Anterior cingulate cortex (tissue), 58 donors: ENCODE measurements at regions not wholly inside any gene's neighbourhood (a gene's known extent, or its start where the extent isn't known, plus 50 kb on each side); places are given as distances from the start of the nearest gene placed in this dataset.
A peak's percentile ranks its signal among the peaks of the same experiment; 100 is the strongest.

ENCODE experiments used
- DNase-seq, 58 donors: peaks; one replicate each; lab custom pipeline; 2025; lab: John Stamatoyannopoulos, UW

DNA sequence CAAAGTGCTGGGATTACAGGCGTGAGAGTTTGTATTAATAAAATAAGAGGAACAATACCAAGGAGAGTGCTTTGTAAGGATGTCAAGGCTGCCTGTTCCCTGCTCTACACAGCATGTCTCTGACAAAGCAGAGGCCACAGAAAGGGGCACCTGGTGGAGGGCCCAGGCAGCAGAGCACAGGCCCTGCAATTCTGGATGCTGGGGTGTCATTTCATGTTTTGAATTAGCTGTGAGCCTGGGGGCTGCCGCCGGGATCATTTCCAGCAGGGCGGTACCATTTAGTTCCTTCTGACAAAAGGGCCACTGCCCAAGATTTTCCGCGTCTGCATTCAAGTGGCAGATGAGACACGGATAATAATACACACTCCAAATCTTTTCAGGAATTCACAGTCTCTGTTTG, 396.9 kb downstream of the GADD45G start:
- no peak for DNase-seq

GRCh38 chr9:90002397-90003271, 397.8 kb downstream of the GADD45G start:
- DNase-seq: peak in 37 of 58 donors; percentile 9 to 76 (median 38)

DNA sequence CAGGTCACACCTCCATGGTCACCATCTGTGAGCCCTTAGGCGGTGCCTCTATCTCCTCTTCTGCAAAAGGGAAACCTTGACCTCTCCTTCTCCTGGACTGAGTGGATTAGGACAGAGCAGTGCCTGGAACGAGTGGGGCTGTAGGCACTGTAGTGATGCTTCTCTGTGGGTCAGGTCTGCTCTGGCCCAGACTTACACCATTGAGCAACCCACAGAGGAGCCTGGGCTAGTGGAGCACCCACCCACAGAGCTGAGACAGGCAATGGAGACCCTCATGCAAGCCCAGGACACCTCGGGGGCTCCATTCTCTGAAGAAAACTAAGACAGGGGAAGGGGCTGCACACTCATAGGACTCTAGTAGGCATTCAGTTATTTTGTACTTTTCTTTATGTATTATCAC, 400.6 kb downstream of the GADD45G start:
- no peak for DNase-seq

DNA sequence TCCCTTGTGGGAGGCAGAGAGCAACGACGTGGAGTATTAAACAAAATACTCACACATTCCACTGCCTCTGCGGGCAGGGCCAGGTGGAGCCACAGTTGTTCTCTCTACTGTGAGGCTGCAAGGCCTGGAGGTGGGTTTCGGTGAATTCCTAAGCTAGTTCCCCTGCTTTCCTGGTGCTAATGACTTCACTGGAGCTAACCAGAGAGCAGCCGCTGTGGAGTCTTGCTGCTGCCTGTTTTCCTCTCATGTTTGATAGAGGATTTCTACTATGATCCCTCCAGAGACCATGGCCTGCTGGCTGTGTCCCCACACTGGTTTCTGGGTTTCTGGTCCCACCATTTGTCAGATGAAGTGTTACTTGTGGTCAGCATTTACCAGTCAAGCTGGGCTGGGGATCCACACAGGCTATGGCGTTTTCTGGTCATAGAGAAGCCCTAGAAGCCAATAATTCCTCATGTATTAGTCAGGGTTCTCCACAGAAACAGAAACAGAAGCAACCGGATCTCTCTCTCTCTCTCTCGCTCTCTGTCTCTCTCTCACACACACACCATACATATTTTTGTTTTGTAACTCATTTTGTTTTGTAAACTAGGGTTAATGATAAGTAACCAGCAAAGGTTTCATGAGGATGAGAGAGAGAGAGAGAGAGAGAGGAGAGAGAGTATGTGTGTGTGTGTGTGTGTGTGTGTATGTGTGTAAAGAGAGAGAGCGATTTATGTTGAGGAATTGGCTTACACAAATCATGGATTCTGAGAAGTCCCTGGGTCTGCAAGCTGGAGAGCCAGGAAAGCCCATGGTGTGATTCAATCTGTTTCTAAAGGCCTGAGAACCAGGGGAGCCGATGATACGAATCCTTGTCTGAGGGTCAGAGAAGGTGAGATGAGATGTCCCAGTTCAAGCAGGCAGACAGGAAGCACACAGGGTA, 403.0 kb downstream of the GADD45G start:
- no peak for DNase-seq

DNA sequence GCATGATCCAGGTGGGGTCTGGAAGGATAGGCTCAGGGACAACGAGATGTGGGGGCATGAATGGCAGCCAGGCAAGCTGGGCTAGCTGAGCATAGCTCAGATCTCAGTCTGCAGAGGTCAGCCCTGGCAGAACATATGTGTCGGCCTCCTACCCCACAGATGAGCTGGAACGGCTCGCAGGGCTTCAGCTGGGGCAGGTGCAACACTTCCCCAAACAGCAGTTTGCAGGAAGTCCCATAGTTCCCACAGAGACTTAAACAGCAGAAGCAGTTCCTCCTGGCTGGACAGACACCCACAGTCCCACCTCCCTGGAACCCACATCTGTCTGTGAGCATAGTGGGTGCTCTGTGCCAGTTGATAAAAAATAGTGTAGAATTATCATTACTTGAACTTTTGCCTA, 404.6 kb downstream of the GADD45G start:
- peak in 1 of 58 donors; percentile 17 for DNase-seq

- DNase-seq: no peak
Observed at GRCh38 chr9:90010793-90011192, 406.0 kb downstream of the GADD45G start.

- DNase-seq: no peak
Observed at GRCh38 chr9:90012949-90013348, 408.1 kb downstream of the GADD45G start.

DNA sequence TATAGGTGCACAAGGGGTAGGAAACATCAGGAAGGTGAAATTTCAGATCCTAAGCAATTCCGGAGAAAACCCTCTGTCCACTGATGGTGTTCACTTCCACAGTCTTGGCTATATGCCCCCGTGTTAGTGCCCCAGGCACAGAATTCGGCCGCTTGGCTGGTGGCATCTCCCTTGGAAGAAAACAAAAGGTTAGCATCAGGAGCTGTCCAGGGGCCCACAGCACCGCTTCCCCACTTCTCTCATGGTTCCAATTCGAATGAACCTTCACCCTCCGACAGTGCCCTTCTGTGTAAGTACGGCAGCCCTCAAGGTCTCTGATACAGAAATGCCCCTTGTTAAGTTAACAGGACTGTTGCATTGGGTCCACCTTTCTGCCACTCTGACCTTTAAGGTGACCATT, 409.0 kb downstream of the GADD45G start:
- DNase-seq: no peak

DNA sequence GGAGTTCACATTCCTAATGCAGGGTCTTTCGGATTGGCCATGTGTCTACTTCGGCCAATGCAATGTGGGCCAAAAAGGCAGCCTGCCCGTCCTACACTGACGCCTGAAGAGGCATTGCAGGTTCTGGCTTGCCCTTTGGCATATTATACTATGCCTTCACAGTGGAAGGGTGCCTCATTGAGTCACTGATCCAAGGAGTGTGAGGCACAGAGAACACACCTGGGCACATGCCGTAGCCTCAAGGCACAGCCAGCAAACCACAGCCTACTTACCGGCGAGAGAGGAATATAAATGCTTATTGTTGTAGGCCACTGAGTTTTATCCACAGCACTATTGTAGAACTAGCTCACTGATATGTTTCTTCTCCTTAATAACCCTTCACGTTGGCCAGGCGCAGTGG, 409.6 kb downstream of the GADD45G start:
- no peak for DNase-seq

- DNase-seq: no peak
Observed at GRCh38 chr9:90016272-90016671, 411.5 kb downstream of the GADD45G start.

GRCh38 chr9:90017679-90018078, 412.9 kb downstream of the GADD45G start:
- DNase-seq: no peak

DNA sequence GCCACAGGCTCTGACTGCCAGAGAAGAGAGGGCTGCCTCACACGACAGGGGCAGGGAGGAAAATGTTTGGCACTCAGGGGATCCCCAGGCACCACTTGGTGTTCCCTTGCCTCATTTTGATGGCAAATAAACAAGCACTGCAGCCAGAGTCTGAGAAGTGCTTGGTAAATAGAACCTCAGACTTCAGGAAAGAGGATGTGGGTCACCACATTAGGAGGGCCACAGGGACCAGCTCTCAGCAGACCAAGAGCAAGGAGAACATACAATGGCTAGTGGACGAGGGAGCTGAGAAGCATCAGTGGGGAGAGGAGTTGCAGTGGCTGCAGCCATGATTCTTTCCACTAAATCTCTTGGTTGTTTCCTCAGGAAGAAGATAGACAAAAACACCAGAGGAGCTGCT, 413.9 kb downstream of the GADD45G start:
- no peak for DNase-seq

DNA sequence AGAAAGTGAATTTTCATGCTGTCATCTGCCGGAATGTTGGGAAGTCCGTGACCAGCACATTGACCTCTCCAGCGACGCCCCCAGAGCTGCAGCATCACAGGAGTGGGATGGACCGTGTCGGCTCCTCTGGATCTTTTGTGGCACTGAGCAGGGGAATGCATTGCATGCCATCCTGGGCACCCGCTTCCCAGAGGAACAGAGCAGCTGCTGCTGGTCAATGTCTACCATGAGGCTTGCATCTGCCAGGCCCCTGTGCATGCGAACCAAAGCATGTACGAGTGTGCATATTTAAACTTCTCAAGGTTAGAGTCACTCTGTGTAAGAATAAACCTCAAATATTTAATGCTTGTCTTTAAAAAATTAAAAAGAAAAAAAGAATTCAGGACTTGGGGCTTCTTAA, 414.8 kb downstream of the GADD45G start:
- DNase-seq: no peak

GRCh38 chr9:90020276-90020871, 415.6 kb downstream of the GADD45G start:
- DNase-seq: no peak

DNA sequence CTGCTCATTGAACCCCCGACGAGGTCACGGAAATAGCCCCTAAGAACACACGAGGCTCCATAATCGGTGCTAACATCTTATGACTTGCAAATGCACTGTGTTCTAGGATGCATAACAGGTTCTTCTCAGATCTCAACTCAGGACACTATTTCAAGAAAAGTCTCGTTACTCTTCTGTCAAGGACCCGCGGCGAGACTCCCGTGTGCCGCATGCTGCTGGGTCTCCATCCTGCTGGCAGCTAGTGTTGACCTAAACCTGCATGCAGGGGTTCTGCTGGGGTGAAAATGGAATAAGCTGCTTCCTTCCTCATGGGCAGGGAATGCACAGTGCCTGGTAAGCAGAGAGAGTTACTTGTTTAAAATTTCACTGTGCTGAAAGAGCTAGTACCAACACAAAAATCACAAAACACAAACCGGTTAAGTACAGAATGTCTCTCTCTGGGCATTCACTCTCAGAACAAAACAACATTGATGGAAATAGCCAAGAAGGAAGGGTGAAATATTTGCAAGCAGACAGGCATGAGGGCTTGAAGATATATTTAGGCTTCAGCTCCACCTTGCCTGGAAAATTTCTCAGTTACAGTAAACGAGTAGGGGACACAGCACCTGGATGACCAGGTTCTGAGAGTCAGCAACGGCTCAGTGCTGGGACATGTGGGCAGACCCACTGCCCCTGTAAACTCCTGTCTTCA, 416.5 kb downstream of the GADD45G start:
- no peak for DNase-seq

GRCh38 chr9:90022474-90022873, 417.7 kb downstream of the GADD45G start:
- no peak for DNase-seq

- no peak for DNase-seq
Observed at GRCh38 chr9:90023861-90024260, 419.0 kb downstream of the GADD45G start.

DNA sequence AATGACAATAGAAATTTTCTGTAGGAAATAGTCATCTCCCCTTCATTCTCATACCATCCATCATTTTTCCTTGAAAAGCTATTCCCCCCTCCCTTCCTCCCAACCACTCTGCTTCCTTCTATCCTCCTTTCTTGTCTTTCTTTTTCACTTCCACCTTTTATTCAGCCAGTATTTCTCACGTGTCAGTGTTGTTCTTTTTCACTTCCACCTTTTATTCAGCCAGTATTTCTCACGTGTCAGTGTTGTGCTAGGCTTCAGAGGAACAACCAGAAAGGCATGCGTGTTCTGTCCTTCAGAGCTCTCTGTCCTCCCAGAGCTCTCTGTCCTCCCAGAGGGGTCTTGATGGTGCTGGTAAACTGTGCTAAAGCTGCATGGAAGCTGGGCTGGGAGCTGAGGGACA, 419.6 kb downstream of the GADD45G start:
- DNase-seq: no peak

DNA sequence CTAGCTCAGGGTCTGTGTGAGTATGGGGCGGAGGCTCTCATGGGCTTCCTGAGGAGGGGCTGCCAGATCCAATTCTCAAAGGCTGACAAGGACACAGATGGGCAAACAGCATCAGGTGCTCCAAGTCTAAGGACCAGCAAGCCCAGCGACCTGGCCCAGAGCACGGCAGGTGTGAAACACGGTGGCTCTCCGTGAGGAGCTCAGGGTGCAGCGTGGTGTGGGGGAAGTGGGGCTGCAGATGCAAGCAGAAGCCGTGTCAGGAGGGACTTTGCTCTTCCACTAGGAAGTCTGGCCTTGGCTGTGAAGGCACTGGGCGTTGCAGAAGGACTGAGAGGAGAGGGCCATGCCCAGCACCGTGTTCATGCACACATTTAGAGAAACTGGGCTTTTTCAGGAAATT, 420.0 kb downstream of the GADD45G start:
- no peak for DNase-seq

- no peak for DNase-seq
Observed at GRCh38 chr9:90025816-90026215, 421.0 kb downstream of the GADD45G start.
